SJSA1 (cell line): ENCODE measurements at regions not wholly inside any gene's neighbourhood (a gene's known extent, or its start where the extent isn't known, plus 50 kb on each side); places are given as distances from the start of the nearest gene placed in this dataset.

Experiments used
- DNase-seq, 2 experiments: peaks; one replicate each; pipeline ENCODE4 v3.0.0-alpha.2; 2015 to 2020; ENCODE audit warnings: low spot score in 2 of 2, low read depth in 1 of 2
- H3K27ac ChIP-seq: fragments of 250-450 bp; sonication (Bioruptor Pico); 2 replicates; pipeline ENCODE4 v1.5.1; 2020; ENCODE audit warnings: mild to moderate bottlenecking, moderate library complexity
- H3K27me3 ChIP-seq: fragments of 250-450 bp; sonication (Bioruptor Pico); replicated peaks from 2 replicates; pipeline ENCODE4 v1.5.1; 2020; ENCODE audit warnings: mild to moderate bottlenecking, moderate library complexity
- H3K36me3 ChIP-seq: fragments of 250-450 bp; sonication (Bioruptor Pico); 2 replicates; pipeline ENCODE4 v1.5.1; 2020; ENCODE audit warnings: mild to moderate bottlenecking
- H3K4me1 ChIP-seq: fragments of 250-450 bp; sonication (Bioruptor Pico); replicated peaks from 2 replicates; pipeline ENCODE4 v1.6.1; 2021; ENCODE audit warnings: mild to moderate bottlenecking
- H3K4me3 ChIP-seq: fragments of 250-450 bp; sonication (Bioruptor Pico); 2 replicates; pipeline ENCODE4 v1.5.1; 2020; ENCODE audit warnings: mild to moderate bottlenecking
- H3K9me3 ChIP-seq: fragments of 250-450 bp; sonication (Bioruptor Pico); replicated peaks from 2 replicates; pipeline ENCODE4 v1.5.1; 2020; ENCODE audit warnings: mild to moderate bottlenecking

DNA sequence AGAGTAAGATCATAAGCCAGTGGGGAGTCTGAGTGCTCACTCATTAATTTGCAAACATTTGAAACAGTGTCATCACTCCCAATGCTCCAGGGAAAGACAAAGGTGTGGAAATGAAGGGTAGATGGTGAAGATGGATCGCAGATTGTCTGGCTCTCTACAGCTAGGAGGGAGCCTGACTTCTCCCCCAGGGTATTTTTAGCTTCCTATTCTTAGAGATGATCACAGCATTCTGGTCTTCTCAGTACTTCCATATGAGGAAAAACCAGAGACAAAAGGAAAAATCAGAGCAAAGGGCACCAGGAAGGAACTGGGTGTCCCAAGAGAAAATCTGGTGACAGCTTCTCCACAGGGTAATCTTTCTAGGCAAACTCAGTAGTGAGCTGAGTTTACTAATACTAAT, 401.9 kb upstream of the GRIA1 start:
- H3K9me3 ChIP-seq = no peaks in the 10 kb centered on the region; the same call in 1 of the 2 replicates
- no peak overlapping the region for H3K4me3 ChIP-seq
- H3K36me3 ChIP-seq = no peaks in the 10 kb centered on the region
- no peaks in the 10 kb centered on the region for H3K27me3 ChIP-seq
- H3K4me1 ChIP-seq = no peaks in the 10 kb centered on the region
- no peak overlapping the region for H3K27ac ChIP-seq
- DNase-seq = no peak

DNA sequence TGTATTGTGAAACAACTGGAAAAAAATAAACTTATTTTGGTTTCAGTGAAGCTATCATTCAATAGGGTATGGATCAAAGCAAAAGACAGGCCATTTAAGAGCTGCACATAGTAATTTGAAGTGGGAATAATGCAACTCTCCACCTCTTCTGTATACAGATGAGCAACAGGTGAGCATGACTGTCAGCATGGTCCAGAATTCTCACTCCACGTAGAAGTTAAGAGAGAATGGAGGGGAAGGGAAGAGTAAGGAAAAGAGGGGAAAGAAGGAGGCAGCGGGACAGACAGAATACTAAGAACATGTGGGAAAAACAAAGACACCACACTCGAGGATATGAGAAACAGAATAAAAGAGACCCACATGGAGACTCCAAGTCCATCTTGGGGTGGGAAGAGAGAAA, 396.1 kb upstream of the GRIA1 start:
- no peak for DNase-seq
- H3K27me3 ChIP-seq = no peaks in the 10 kb centered on the region
- no peak overlapping the region for H3K27ac ChIP-seq
- no peaks in the 10 kb centered on the region for H3K4me1 ChIP-seq
- H3K36me3 ChIP-seq = no peaks in the 10 kb centered on the region
- H3K4me3 ChIP-seq = no peak overlapping the region
- no peaks in the 10 kb centered on the region; the same call in 1 of the 2 replicates for H3K9me3 ChIP-seq

DNA sequence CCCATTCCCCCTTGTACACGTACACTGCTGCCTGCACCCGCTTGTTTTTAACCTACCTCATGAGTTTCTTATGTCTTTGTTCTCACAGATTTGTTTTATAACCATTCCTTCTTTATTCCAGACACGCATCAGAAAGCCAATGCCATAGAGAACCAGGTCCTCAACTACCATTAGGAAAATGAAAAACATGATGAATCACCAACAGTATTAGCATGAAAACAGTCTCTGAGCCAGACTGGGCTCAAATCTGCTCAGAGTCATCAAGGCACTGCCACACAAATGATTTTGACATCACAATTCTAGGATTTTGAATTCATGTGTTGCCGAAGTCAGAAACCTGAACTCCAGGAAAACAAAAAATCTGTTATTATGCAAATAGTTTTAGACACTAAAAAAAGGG, 394.1 kb upstream of the GRIA1 start:
- H3K4me1 ChIP-seq = no peaks in the 10 kb centered on the region
- DNase-seq = no peak
- H3K27ac ChIP-seq = no peak overlapping the region
- H3K4me3 ChIP-seq = no peak overlapping the region
- H3K36me3 ChIP-seq = no peaks in the 10 kb centered on the region
- H3K27me3 ChIP-seq = no peaks in the 10 kb centered on the region
- H3K9me3 ChIP-seq = no peaks in the 10 kb centered on the region; the same call in 1 of the 2 replicates

GRCh38 chr5:153099328-153099727, 391.1 kb upstream of the GRIA1 start:
- DNase-seq = no peak
- H3K4me1 ChIP-seq = no peaks in the 10 kb centered on the region
- no peaks in the 10 kb centered on the region for H3K36me3 ChIP-seq

GRCh38 chr5:153101235-153102180, 389.0 kb upstream of the GRIA1 start:
- Histone ChIP-seq H3K4me3 (no peak overlapping the region), H3K36me3 (no peaks in the 10 kb centered on the region), H3K9me3 (no peaks in the 10 kb centered on the region), H3K4me1 (no peaks in the 10 kb centered on the region), H3K27ac (no peak overlapping the region), H3K27me3 (no peaks in the 10 kb centered on the region)
- no peak for DNase-seq

More at GRCh38 chr5:153099328-153099727, 391.1 kb upstream of the GRIA1 start:
- no peaks in the 10 kb centered on the region for H3K27me3 ChIP-seq
- no peak overlapping the region for H3K4me3 ChIP-seq
- H3K9me3 ChIP-seq = no peaks in the 10 kb centered on the region
- no peak overlapping the region for H3K27ac ChIP-seq

DNA sequence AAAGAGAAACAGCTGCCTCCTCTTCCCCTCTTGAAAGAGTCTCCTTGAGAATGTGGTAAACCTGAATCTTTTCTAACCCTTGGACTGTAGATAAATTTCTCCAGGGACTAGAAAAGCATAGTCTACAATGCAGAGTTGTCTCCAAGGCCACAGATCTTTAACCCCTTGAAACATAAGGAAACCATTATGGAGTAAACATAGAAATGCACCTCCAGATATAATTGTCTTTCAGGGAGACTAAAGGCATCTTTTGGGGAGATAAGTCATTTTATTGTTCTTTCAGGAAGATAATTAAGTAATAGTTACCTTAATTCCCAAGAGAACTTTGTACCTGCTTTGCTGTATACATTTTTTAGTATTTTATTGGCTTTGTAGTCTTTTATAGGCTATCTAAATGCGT, 373.6 kb upstream of the GRIA1 start:
- Histone ChIP-seq H3K27me3 (no peaks in the 10 kb centered on the region; the same call in 1 of the 2 replicates), H3K4me3 (no peak overlapping the region), H3K4me1 (no peaks in the 10 kb centered on the region), H3K27ac (no peak overlapping the region), H3K36me3 (no peaks in the 10 kb centered on the region), H3K9me3 (no peaks in the 10 kb centered on the region)
- DNase-seq = no peak

DNA sequence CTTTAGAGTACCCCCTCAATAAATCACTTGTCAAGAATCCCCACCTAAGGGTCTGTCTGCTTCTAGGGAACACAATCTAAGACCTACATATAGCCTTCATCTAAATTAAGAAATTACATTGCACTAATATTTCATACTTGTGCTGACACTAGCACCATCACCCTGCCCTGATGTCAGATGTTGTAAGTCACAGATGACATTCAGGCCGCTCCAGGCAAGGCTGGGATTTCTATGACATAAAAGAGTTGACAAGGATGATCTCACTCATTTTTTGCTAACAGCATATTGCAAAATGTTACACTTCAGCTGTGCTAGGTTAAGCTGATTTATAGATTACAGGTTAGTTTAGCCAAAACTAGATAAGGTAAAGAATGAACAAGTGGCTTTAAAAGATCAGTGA, 372.5 kb upstream of the GRIA1 start:
- Histone ChIP-seq H3K36me3 (no peaks in the 10 kb centered on the region), H3K4me1 (no peaks in the 10 kb centered on the region)

GRCh38 chr5:153122403-153122802, 368.1 kb upstream of the GRIA1 start:
- no peak overlapping the region for H3K4me3 ChIP-seq
- DNase-seq = no peak
- no peaks in the 10 kb centered on the region; the same call in 1 of the 2 replicates for H3K27me3 ChIP-seq
- H3K9me3 ChIP-seq = no peaks in the 10 kb centered on the region
- H3K4me1 ChIP-seq = no peaks in the 10 kb centered on the region
- no peaks in the 10 kb centered on the region for H3K36me3 ChIP-seq
- no peak overlapping the region for H3K27ac ChIP-seq

More for the DNA sequence above, 372.5 kb upstream of the GRIA1 start:
- Histone ChIP-seq H3K4me3 (no peak overlapping the region), H3K27me3 (no peaks in the 10 kb centered on the region; the same call in 1 of the 2 replicates), H3K27ac (no peak overlapping the region), H3K9me3 (no peaks in the 10 kb centered on the region)
- DNase-seq = no peak

DNA sequence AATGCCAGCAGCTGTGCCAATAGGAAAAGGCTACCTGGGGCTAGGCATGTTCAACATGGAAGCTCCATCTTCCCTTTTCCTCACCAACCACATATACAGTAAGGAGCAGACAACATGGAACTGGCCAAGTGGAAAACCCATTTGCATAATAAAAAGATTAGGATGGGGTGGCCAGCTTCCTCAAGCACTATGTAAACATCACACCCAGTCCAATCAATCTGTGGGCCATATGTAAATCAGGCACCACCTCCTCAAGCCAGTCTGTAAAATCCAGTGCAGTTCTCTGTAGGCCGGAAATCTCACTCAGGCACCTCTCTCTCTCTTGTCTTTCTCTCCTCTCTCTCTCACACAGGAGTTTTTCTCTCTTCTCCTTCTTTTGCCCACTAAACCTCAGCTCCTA, 360.2 kb upstream of the GRIA1 start:
- H3K4me1 ChIP-seq = peaks cover under 1% of the 10 kb centered on the region
- 0 out of 2 replicates have a peak, but pooled peaks cover 2% of the 10 kb centered on the region for H3K9me3 ChIP-seq
- no peaks in the 10 kb centered on the region for H3K27me3 ChIP-seq
- DNase-seq = no peak
- H3K36me3 ChIP-seq = no peaks in the 10 kb centered on the region
- H3K4me3 ChIP-seq = no peak overlapping the region
- H3K27ac ChIP-seq = no peak overlapping the region

DNA sequence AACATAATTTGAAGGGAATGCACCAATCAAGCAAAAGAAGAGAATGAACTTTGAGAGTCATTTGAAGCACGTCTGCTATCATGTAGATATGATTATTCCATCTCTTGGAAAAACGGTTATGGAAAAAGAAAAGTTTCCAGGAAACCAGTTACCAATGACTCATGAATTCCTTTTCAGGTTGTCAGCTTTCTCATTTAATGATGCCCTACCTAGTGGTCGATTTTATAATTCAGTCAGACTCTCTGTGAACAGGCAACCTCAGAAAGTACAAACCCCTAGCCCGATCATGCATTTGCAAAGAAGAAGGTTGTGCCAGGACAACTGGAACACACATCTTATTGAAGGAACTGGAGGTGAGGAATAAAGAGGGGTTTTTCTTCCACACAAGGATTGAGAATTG, 355.1 kb upstream of the GRIA1 start:
- no peak for DNase-seq
- no peaks in the 10 kb centered on the region for H3K27me3 ChIP-seq
- H3K4me1 ChIP-seq = peaks cover 6% of the 10 kb centered on the region
- H3K4me3 ChIP-seq = no peak overlapping the region
- H3K27ac ChIP-seq = peak overlapping the region; percentile 15
- no peaks in the 10 kb centered on the region for H3K36me3 ChIP-seq
- no peaks in the 10 kb centered on the region for H3K9me3 ChIP-seq

DNA sequence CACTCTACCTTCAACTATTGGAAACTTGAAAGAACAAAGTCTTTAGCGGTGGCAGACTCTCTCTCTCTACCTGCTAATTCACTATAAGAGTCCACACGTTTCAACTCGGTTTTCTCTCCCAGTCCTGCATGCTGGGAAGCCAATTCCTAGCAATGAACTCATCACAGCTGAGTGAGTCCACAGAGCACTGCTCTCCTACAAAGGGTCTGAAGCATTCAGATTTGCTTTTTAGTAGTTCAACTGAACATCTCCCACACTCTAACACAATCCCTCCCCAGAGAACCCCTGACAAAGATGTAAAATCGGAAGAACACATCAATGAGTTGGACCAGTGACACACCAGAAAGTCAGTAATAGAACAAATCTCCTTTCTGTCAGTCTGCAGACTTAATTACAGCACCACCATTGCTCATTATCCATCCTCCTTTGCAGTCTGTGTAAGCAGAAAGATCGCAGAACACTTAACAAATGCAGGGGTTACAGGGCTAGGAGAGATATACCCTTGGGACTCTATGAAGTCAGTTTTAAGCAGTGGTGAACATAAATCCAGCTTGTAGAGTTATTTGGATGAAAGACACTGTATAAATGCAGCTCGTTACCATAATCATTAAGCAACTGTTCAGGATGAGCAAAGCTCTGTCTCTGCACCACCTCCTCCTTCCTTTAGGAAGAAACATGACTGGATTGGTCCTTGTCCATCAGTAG, 353.4 kb upstream of the GRIA1 start:
- Histone ChIP-seq H3K4me1 (peaks cover 6% of the 10 kb centered on the region), H3K27ac (no peak overlapping the region), H3K4me3 (no peak overlapping the region), H3K9me3 (no peaks in the 10 kb centered on the region), H3K27me3 (no peaks in the 10 kb centered on the region), H3K36me3 (no peaks in the 10 kb centered on the region)
- no peak for DNase-seq

GRCh38 chr5:153147891-153148623, 342.4 kb upstream of the GRIA1 start:
- Histone ChIP-seq H3K27me3 (no peaks in the 10 kb centered on the region), H3K9me3 (no peaks in the 10 kb centered on the region), H3K36me3 (no peaks in the 10 kb centered on the region), H3K4me3 (no peak overlapping the region), H3K27ac (no peak overlapping the region), H3K4me1 (peaks cover 5% of the 10 kb centered on the region; the same call in 1 of the 2 replicates)
- no peak for DNase-seq

DNA sequence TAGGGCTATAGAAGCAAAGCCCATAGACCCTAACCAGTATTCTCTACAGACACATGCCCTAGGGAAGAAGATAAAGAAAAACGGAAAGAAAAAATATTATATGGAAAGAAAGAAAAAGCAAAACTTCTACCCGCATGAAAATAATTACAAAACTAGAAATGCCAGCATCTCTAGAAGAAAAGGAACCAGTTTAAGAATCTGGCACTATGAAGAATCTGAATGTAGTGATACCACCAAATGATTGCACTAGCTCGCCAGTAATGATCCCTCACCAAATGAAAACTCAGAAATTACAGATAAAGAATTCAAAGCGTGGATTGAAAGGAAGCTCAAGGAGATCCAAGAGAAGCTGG, 341.9 kb upstream of the GRIA1 start:
- Histone ChIP-seq H3K9me3 (no peaks in the 10 kb centered on the region), H3K27ac (no peak overlapping the region), H3K4me3 (no peak overlapping the region), H3K36me3 (no peaks in the 10 kb centered on the region), H3K27me3 (no peaks in the 10 kb centered on the region), H3K4me1 (peaks cover 8% of the 10 kb centered on the region; the same call in 1 of the 2 replicates)
- DNase-seq = no peak
